Endothelial cell of umbilical vein (primary cell): ENCODE measurements at regions not wholly inside any gene's neighbourhood (a gene's known extent, or its start where the extent isn't known, plus 50 kb on each side); places are given as distances from the start of the nearest gene placed in this dataset.

Experiments
- BruUV-seq: library from RNA; stranded (reverse); fragments of 400-500 nt; replicated peaks from 2 replicates; lab custom pipeline; 2021; lab: Mats Ljungman, UMichigan
- CTCF ChIA-PET: fragments of 300-600, 350-600 bp; sonication (Branson Sonifier 250); formaldehyde crosslinking; loops from one replicate; lab custom pipeline; 2021; ENCODE audit warnings: antibody characterized with exemption, inconsistent platforms; lab: Charles Lee
- POLR2A ChIA-PET: fragments of 300-600, 350-600 bp; sonication (Branson Sonifier 250); formaldehyde crosslinking; loops from one replicate; lab custom pipeline; 2021; ENCODE audit warnings: antibody characterized with exemption, inconsistent platforms; lab: Charles Lee
- DNase-seq: peaks from one replicate; pipeline ENCODE4 v3.0.0-alpha.2; 2011; ENCODE audit warnings: low read depth, low spot score
- FAIRE-seq: peaks from 2 replicates; lab custom pipeline; 2011; peaks lifted over from hg19 to GRCh38; lab: Jason Lieb, UNC
- H2AFZ ChIP-seq: 2 replicates; pipeline ENCODE4 v1.6.0; 2012; ENCODE audit warnings: low read depth, low read length, control low read depth, inconsistent platforms
- H3K27ac ChIP-seq: 2 replicates; pipeline ENCODE4 v1.5.1; 2011; ENCODE audit warnings: low read depth, mild to moderate bottlenecking, control low read depth, low read length, moderate library complexity; ENCODE audit not compliant: insufficient read depth
- H3K27me3 ChIP-seq, 2 experiments: 2 replicates each; pipeline versions ENCODE4 v1.6.0 to v1.6.1; 2011; ENCODE audit warnings: low read length in 2 of 2, mixed read lengths in 1 of 2; ENCODE audit not compliant: control insufficient read depth in 2 of 2, insufficient read depth in 2 of 2
- H3K36me3 ChIP-seq, 2 experiments: 2 replicates in 1 of 2; 3 replicates in 1 of 2; pipeline ENCODE4 v1.5.1; 2011; ENCODE audit warnings: low read length in 2 of 2, mild to moderate bottlenecking in 1 of 2, moderate library complexity in 1 of 2; ENCODE audit not compliant: control insufficient read depth in 2 of 2, insufficient read depth in 2 of 2; ENCODE audit errors: extremely low read depth in 1 of 2
- H3K4me1 ChIP-seq: 3 replicates; pipeline ENCODE4 v1.5.1; 2011; ENCODE audit warnings: mild to moderate bottlenecking, low read length; ENCODE audit not compliant: control insufficient read depth, insufficient read depth; ENCODE audit errors: extremely low read depth
- H3K4me2 ChIP-seq: 2 replicates; pipeline ENCODE4 v1.6.1; 2011; ENCODE audit warnings: low read length, control low read depth, mixed read lengths; ENCODE audit not compliant: insufficient read depth
- H3K4me3 ChIP-seq, 3 experiments: fragments of 200-600 bp in 1 of 3; sonication (generic), shearing (Covaris generic) in 1 of 3; replicated peaks in 1 of 3; 2 replicates each; pipeline ENCODE4 v1.5.1; 2011 to 2016; ENCODE audit warnings: control low read depth in 3 of 3, low read length in 3 of 3, mild to moderate bottlenecking in 2 of 3, inconsistent platforms in 1 of 3, low read depth in 1 of 3, moderate library complexity in 1 of 3; ENCODE audit not compliant: insufficient read depth in 1 of 3
- H3K79me2 ChIP-seq: 2 replicates; pipeline ENCODE4 v1.6.0; 2012; ENCODE audit warnings: low read length, inconsistent platforms; ENCODE audit not compliant: control insufficient read depth, insufficient read depth
- H3K9ac ChIP-seq: replicated peaks from 2 replicates; pipeline ENCODE3; 2011; ENCODE audit warnings: low read length, control low read depth; ENCODE audit not compliant: insufficient read depth; ENCODE audit errors: extremely low read depth
- H3K9me1 ChIP-seq: replicated peaks from 3 replicates; pipeline ENCODE4 v1.6.0; 2011; ENCODE audit warnings: mild to moderate bottlenecking, low read length; ENCODE audit not compliant: control insufficient read depth, insufficient read depth; ENCODE audit errors: extremely low read depth
- H3K9me3 ChIP-seq: replicated peaks from 2 replicates; pipeline ENCODE4 v1.5.1; 2012; ENCODE audit warnings: low read length, inconsistent platforms; ENCODE audit not compliant: control insufficient read depth, insufficient read depth
- H4K20me1 ChIP-seq: replicated peaks from 2 replicates; pipeline ENCODE3; 2011; ENCODE audit warnings: mild to moderate bottlenecking, low read length; ENCODE audit not compliant: control insufficient read depth, insufficient read depth; ENCODE audit errors: extremely low read depth
- CTCF ChIP-seq, 2 donors: IDR thresholded peaks; 1 replicate in 1 of 2; 2 replicates in 1 of 2; pipeline ENCODE4 v1.5.1; 2011; ENCODE audit warnings: low read length in 2 of 2, mild to moderate bottlenecking in 2 of 2, moderate library complexity in 2 of 2, control low read depth in 1 of 2, inconsistent platforms in 1 of 2, low read depth in 1 of 2; ENCODE audit not compliant: insufficient read depth in 1 of 2; ENCODE audit errors: extremely low read depth in 1 of 2
- EZH2 ChIP-seq: IDR thresholded peaks from 2 replicates; pipeline ENCODE4 v1.6.1; 2012; ENCODE audit warnings: borderline replicate concordance, low read depth, mild to moderate bottlenecking, moderate library complexity, low read length, inconsistent platforms; ENCODE audit not compliant: severe bottlenecking
- FOS ChIP-seq: IDR thresholded peaks from 2 replicates; pipeline ENCODE4 v1.6.1; 2011; ENCODE audit warnings: mild to moderate bottlenecking, low read length, moderate library complexity, borderline replicate concordance; ENCODE audit not compliant: insufficient read depth
- JUN ChIP-seq: IDR thresholded peaks from 2 replicates; pipeline ENCODE4 v1.6.1; 2011; ENCODE audit warnings: borderline replicate concordance, low read depth; ENCODE audit not compliant: insufficient read length, insufficient read depth
- MAX ChIP-seq: IDR thresholded peaks from 2 replicates; pipeline ENCODE4 v1.6.1; 2011; ENCODE audit not compliant: insufficient read depth, insufficient read length
- MYC ChIP-seq: IDR thresholded peaks from one replicate; pipeline ENCODE4 v1.6.1; 2011; ENCODE audit warnings: mild to moderate bottlenecking, low read depth, low read length
- POLR2AphosphoS5 ChIP-seq: IDR thresholded peaks from 2 replicates; pipeline ENCODE4 v1.6.1; 2012; ENCODE audit warnings: low read depth, mild to moderate bottlenecking, control low read depth, low read length, moderate library complexity; ENCODE audit not compliant: insufficient read depth
- dilution Hi-C: fragments of 300-500 bp; cut with MboI; formaldehyde crosslinking; loops from one replicate; pipeline ENCODE4 v1.15.0; 2019; ENCODE audit warnings: low sequenced_read_pairs; ENCODE audit not compliant: extremely low pct_ligation_motif_present
- intact Hi-C: fragments of 100-400 bp; cut with micrococcal nuclease; formaldehyde crosslinking; loops from one replicate; pipeline ENCODE4 v1.10.0; 2022

GRCh38 chr3:194867270-194867983, 181.7 kb downstream of the FAM43A start:
- peak; percentile 95 for FAIRE-seq
- CTCF ChIA-PET = interaction anchor here (0.9 to 1.7 kb wide), 9 partner anchors 11 to 239 kb away, joined by 3 to 9 read pairs (median 4); no protein-coding TSS in a partner anchor
- POLR2A ChIA-PET = interaction anchor here (0.7 to 1.0 kb wide), 4 partner anchors 63 to 177 kb away, joined by 4 to 6 read pairs (median 4); no protein-coding TSS in a partner anchor

More at GRCh38 chr3:194867270-194867983, 181.7 kb downstream of the FAM43A start:
- no peaks in the 10 kb centered on the region for H3K9me3 ChIP-seq
- H3K36me3 ChIP-seq = no peaks in the 10 kb centered on the region
- BruUV-seq = TSS peak; percentile 92
- H3K4me2 ChIP-seq = peak overlapping the region; percentile 6
- H3K27me3 ChIP-seq = no peaks in the 10 kb centered on the region
- H3K27ac ChIP-seq = peak overlapping the region; percentile 62
- H3K4me1 ChIP-seq = peaks cover 54% of the 10 kb centered on the region
- no peaks in the 10 kb centered on the region for H3K9me1 ChIP-seq
- no peaks in the 10 kb centered on the region for H4K20me1 ChIP-seq
- intact Hi-C loops (loop anchor here (1.0 to 2.0 kb wide), 9 partner anchors 17 to 283 kb away; no protein-coding TSS in a partner anchor), dilution Hi-C loops (no loop called here)
- no peak overlapping the region for H3K4me3 ChIP-seq
- TF ChIP-seq JUN (peak; percentile 27), MAX (peak; percentile 88), MYC (peak; percentile 74), CTCF (IDR thresholded peaks at IDR 0.05; ENCODE audit: extremely low read depth in 1 of 2, insufficient read depth in 1 of 2, low read depth in 1 of 2, low read length in 2 of 2) (no peak), EZH2 (no peak), POLR2AphosphoS5 (peak; percentile 53), FOS (peak; percentile 53)
- DNase-seq = peak; percentile 92
- H3K79me2 ChIP-seq = no peaks in the 10 kb centered on the region
- H3K9ac ChIP-seq = peak overlapping the region; percentile 17
- H2AFZ ChIP-seq = peak overlapping the region; percentile 23
